ENCODE measurements at regions not wholly inside any gene's neighbourhood (a gene's known extent, or its start where the extent isn't known, plus 50 kb on each side); places are given as distances from the start of the nearest gene placed in this dataset.
"Not testable (repeated sequence)": the region's sequence is repeated elsewhere in the genome, so short reads cannot be mapped to it uniquely, and the experiment has no call there.

DNA sequence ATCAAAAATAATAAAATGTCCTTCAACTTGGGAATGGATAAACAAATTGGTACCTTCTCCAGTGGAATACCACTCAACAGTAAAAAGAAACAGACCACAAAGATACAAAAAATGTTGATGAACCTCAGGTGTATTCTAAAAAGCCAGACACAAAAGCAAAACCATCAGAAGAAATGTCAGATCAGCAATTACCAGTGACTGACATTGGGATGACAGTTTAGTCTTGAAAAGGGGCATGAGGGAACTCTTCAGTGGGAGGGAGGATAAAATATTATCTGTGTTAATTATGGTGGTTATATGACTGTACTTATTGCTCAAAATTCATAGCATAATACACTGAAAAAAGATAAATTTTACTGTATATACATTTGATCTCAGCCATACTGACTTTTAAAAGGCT is 473.0 kb downstream of the TMX3 start:
- no peak for DNase-seq (ENCODE audit: low read depth in 2 of 2)

GRCh38 chr18:68234676-68235075 is 480.2 kb downstream of the TMX3 start:
- DNase-seq (ENCODE audit: low read depth in 2 of 2) = no peak

- no peak for DNase-seq (ENCODE audit: low read depth in 2 of 2)
Measured at GRCh38 chr18:68234131-68234530, 480.8 kb downstream of the TMX3 start.

GRCh38 chr18:68233018-68233417 is 481.9 kb downstream of the TMX3 start:
- no peak for DNase-seq (ENCODE audit: low read depth in 2 of 2)

DNA sequence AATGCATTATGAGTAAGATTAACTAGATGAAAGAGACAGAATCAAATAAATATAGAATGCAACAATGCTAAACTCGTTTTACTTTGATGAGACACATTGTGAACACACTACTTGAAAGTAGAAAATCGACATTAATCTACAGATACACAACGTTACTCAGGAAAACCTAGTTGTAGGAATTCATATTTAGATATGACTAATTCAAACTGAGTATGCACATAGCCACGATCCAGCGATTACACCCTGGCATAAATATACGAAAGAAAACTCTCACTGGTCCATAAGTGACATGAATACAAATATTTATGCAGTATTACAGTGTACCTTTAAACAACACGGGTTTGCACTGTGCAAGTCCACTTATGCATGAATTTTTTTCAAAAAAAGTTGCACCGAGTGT is 485.6 kb downstream of the TMX3 start:
- no peak for DNase-seq (ENCODE audit: low read depth in 2 of 2)

DNA sequence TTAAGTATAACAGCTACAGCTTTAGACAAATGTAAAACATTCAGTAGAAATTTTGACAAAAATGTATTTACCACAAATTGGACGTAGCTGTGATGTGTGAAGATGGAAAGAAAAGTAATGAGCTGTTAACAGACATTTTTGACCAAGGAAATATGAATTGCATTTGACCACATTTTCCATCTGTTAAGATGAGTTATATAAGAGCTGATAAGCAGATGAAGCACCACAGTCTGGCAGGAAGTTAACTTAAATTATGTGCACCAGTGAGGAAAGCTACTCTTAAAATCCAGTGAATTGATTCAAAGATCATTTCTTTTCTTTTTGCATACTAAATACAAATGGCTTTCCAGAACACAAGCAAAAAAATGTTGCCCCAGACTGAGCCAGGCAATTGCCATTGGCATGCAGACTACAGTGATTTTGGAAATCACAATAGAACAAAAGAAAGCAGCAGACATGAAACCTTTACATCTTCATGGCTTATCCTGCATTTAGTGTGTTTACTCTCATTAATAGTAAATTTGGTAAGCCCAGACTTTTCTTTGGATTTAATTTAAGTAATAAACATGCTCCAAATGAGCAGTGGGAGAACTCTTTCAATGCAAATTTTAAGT is 493.7 kb downstream of the TMX3 start:
- no peak for DNase-seq (ENCODE audit: low read depth in 2 of 2)

GRCh38 chr18:68220458-68220857 is 494.4 kb downstream of the TMX3 start:
- no peak for DNase-seq (ENCODE audit: low read depth in 2 of 2)

- no peak for DNase-seq (ENCODE audit: low read depth in 2 of 2)
Measured at GRCh38 chr18:68219872-68220271, 495.0 kb downstream of the TMX3 start.

DNA sequence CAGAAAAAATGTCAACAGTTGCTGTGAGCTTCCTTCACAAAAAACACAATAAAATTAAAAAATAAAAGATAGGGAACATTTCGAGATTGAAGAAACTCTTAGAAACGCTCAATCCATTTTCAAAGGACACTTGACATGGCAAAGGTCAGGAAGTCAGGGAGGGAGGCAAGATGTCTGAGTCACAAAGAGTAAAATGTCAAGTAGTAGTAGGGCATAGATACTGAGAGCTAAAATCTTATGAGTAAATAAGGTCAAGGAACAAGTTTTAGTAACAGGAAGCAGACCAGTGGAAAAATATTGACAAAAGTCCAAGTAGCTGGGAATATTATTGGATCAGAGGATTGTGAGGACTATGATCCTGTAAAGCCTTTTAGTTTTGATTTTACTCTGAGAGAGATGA is 495.6 kb downstream of the TMX3 start:
- no peak for DNase-seq (ENCODE audit: low read depth in 2 of 2)

DNA sequence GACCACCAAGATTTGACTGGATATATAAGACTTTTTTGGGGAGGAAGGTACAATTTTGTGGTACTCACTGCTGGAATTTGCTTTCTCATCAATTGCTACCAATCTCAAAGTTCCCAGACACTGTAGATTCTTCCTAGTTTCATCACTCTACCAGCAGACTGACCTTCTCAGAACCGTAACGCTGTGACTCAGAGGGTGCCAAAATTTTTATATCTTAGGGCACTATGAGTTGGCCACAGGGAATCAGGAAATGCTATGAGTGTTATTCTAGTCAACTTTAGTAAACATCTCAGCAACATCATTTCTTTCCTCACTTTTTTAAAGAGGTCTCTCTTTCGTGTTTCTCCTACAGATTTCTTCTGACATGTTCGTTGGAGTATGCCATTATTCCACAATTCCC is 499.0 kb downstream of the TMX3 start:
- no peak for DNase-seq (ENCODE audit: low read depth in 2 of 2)

GRCh38 chr18:68186039-68186438 is 528.9 kb downstream of the TMX3 start:
- no peak for DNase-seq (ENCODE audit: low read depth in 2 of 2)

GRCh38 chr18:68181956-68182355 is 533.0 kb downstream of the TMX3 start:
- no peak for DNase-seq (ENCODE audit: low read depth in 2 of 2)

DNA sequence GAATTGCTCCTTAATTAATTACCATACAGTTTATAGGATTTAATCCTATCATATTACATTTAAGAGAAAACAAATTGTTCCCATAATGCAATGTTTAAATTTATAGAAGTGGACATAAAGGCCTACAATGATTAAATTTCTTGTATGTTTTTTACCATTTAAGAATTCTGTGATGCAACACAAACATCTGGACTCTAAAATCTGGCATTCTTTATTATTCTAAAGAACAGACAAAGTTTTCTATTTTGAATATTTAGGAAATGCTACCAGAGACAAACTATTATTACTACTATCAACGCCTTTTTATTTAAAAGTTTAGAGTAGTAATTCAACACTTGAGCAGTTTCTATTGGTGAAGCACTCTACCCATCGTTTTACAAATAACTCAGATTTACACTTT is 535.1 kb downstream of the TMX3 start:
- DNase-seq (ENCODE audit: low read depth in 2 of 2) = no peak

DNA sequence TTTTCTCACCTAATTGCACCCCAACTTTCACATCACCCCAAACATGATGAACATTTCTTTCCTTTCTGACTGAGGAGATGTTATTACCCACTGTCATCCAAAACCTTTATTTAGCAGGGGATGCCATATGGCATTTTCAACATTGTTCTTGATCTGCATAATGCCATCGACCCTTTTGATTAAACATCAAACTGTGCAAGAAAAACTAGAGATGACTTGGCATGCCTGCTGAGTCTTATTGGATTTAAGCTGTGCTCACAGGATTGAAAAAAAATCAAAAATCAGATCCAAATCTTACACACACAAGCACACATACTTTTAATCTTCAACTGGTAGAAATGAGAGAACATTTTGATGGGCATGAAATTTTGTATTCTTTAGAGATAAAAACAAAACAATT is 536.0 kb downstream of the TMX3 start:
- no peak for DNase-seq (ENCODE audit: low read depth in 2 of 2)

GRCh38 chr18:68177807-68178702 is 536.9 kb downstream of the TMX3 start:
- DNase-seq (ENCODE audit: low read depth in 2 of 2) = no peak

- no peak for DNase-seq (ENCODE audit: low read depth in 2 of 2)
Measured at GRCh38 chr18:68176901-68177300, 538.0 kb downstream of the TMX3 start.

DNA sequence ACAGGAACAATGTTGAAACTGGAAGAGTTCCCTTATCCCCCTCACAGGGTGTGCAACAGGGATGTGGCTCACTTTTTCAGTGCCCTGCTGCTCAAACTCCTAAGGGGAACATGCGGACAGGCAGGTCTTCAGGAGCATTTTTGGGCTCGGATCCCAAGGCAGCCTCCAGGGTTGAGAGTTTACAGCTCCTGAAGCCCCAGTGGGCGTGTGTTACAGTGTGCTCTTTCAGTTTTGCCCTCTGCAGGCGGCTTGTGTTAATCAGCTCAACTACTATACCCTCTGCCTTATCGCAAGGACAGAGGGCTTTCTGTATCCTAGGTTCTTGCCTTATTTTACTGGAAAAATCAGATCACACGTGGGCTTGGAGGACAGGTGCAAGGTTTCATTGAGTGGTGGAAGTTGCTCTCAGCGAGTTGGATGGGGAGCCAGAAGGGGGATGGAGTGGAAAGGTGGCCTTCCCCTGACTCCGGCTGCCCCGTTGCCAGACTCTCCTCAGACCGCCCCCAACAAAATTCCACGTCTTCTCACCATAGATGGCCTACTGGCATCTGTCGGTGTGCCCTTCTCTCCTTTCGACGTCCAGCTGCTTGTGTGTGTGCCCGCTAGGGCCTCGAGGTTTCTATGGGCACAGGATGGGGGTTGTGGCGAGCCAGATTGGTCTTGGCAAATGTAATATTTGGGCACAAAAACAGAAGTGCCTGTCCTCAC is 541.9 kb downstream of the TMX3 start:
- DNase-seq (ENCODE audit: low read depth in 2 of 2) = no peak

DNA sequence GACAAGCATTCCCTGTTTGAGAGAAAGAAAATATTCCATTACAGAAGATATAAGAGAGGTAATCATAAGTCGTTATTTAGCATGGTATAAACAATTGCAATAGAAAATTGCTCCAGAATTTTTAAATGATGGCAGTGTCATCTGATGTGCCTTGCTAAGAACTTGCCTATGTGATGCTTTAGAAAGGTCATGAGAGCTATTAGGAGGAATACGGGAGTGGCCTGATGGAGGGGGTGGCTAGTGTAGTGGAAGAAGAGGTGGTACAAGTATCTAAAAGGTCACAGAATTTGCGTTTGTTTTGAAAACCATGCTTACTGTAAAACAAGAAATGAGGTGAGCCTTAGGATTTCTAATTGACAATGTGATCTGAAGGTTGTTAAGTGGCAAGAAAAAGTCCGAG is 550.0 kb downstream of the TMX3 start:
- DNase-seq (ENCODE audit: low read depth in 2 of 2) = no peak

GRCh38 chr18:68153821-68154220 is 561.1 kb downstream of the TMX3 start:
- not testable (repeated sequence) for DNase-seq (ENCODE audit: low read depth in 2 of 2)

DNA sequence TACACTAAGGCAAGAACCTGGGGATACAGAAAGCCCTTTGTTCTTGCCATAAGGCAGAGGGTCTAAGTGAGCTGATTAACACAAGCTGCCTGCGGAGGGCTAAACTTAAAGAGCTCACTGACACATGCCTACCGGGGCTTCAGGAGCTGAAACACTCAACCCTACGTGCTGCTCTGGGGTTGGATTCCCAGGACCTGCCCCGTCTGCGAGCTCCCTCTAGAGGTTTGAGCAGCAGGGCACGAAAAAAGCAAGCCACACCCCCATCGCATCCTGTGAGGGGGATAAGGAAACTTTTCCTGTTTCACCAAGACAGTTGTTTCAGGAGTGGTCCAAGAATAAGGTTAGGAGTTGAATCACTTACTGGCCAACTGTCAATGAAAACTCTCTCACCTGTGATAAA is 562.1 kb downstream of the TMX3 start:
- no peak for DNase-seq (ENCODE audit: low read depth in 2 of 2)

- DNase-seq (ENCODE audit: low read depth in 2 of 2) = no peak
Measured at GRCh38 chr18:68150961-68151360, 563.9 kb downstream of the TMX3 start.

DNA sequence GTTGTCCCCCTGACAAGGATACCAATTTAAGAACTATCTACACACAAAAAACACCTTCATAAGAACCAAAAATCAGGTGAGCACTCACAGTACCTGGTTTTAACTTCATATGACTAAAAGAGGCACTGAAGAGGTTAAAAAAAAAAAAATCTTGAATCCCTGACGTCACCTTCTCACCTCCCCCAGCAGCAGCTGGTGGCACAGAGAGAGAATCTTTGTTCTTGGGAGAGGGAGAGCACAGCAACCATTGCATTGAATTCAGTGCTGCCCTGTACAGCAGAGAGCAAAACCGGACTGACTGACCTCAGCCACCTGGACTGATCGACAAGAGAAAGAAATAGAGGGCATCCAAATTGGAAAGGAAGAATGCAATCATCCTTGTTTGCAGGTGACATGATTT is 566.0 kb downstream of the TMX3 start:
- no peak for DNase-seq (ENCODE audit: low read depth in 2 of 2)

DNA sequence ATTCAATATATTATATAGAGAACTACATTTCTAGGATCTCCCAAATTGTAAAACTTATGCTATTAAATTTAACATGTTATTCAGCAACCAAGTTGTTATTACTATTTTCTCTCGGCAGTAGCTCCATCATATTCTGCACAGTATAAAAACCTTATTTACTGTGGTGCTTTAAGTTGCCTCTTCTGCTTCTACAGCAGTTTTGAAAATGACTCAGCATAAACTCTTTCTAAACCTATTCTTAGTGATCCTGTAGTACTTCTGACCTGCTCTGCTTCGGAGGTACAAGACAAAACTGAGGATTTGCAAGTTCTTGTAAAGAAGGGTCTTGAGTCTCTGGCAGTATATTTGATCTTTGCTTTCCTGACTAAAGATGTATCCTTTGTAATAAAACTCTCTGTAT is 567.2 kb downstream of the TMX3 start:
- no peak for DNase-seq (ENCODE audit: low read depth in 2 of 2)

All from stimulated activated CD4-positive, alpha-beta T cell treated with anti-CD3 and anti-CD28 coated beads, Interleukin-4, amount 100 ng/mL, for 48 hours (primary cell).